DND-41 (cell line): ENCODE measurements at regions not wholly inside any gene's neighbourhood (a gene's known extent, or its start where the extent isn't known, plus 50 kb on each side); places are given as distances from the start of the nearest gene placed in this dataset.
"Not testable (repeated sequence)": the region's sequence is repeated elsewhere in the genome, so short reads cannot be mapped to it uniquely, and the experiment has no call there.

Source experiments
- CTCF ChIP-seq: IDR thresholded peaks from 2 replicates; pipeline ENCODE4 v1.5.1; 2012; ENCODE audit warnings: borderline replicate concordance, low read length, moderate library complexity, mild to moderate bottlenecking; ENCODE audit not compliant: poor library complexity, severe bottlenecking; ENCODE audit errors: extremely low read depth
- EZH2 ChIP-seq: IDR thresholded peaks from 3 replicates; pipeline ENCODE4 v1.6.1; 2012; ENCODE audit warnings: borderline replicate concordance, low read depth, mild to moderate bottlenecking, moderate library complexity, low read length, inconsistent platforms; ENCODE audit not compliant: severe bottlenecking

DNA sequence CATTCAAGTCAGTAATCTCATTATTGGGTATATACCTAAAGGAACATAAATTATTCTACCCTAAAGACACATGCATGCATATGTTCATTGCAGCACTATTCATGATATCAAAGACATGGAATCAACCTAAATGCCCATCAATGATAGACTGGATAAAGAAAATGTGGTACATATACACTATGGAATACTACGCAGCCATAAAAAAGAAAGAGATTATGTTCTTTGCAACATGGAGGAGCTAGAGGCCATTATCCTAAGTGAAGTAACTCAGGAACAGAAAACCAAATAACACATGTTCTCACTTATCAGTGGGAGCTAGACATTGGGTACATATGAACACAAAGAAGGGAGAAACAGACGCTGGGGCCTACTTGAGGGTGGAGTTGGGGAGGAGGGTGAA is 471.4 kb downstream of the SIPA1L2 start:
- not testable (repeated sequence) for TF ChIP-seq CTCF, EZH2
